Femur (tissue), 1 donor: ENCODE measurements at regions not wholly inside any gene's neighbourhood (a gene's known extent, or its start where the extent isn't known, plus 50 kb on each side); places are given as distances from the start of the nearest gene placed in this dataset.
A peak's percentile ranks its signal among the peaks of the same experiment; 100 is the strongest.

ENCODE experiments used
- DNase-seq: peaks from one replicate; pipeline ENCODE4 v3.0.0-alpha.2; 2017

DNA sequence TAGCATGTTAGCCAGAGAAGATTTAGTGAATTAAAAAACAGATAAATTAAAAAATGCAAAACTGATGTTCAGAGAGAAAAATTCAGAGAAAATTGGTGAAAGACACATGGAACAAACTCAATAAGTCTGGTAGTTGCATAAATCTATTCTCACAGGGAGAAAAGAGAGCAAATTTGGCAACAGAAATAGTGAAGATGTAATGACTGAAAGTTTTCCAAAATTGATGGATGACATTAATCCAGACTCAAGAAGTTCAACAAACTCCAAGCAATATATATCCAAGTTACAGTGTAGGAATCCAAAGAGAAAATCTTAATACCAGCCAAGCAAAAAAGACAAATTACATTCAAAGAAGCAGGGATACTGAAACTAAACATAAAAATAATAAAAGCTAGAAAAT, 302.7 kb upstream of the ARPP21 start:
- no peak for DNase-seq

DNA sequence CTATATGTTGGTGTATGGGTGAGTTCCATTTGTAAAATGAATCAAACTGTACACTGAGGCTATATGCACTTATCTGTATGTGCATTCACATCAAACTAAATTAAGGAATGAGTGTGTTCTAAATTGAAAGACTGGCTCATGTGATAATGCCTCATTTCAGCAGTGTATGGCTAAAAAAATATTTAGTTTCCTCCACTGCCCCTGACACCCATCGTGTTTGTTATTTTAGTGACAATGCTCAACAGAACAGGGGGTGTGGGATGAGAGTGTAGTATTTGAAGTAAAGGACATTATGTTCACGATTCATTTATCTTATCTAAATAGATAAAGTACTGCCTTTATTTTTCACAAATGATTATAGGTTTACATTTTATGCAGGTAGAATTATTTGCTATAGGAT, 301.1 kb upstream of the ARPP21 start:
- DNase-seq = no peak

DNA sequence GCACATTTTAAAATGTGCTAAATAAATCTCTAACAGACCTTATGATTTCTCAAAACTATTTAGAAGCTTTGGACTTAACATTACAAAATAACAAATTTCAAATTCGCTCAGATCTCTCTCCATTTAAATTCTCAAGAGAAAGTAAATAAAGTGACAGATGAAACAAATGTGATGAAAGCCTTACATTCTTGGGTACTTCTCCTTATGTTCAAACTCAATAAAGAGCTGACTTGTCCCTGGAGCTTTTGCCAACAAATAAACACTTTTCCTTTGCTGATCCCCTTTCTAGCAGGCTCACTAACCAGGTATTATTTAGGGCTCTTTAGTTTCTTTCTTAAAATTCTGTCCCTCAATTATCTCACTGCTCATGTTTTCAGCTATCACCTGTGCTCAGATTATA, 259.1 kb upstream of the ARPP21 start:
- no peak for DNase-seq

DNA sequence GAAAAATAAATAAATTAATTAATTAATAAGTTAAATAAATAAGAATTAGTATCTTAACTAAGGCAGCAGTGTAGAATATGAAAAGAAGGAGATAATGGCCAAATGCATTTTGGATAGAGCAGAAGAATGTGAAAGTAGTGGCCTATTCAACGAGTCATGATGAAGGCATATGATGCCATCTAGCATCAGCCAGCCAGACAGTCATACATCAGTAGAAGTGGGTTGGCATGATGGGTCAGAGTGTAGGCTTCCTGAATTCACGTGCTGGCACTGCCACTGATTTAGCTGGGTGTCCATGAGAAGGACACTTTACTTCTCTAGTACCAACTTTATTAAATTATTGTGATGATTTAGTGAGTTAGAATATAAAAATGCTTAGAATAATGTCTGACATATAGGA, 256.1 kb upstream of the ARPP21 start:
- no peak for DNase-seq

DNA sequence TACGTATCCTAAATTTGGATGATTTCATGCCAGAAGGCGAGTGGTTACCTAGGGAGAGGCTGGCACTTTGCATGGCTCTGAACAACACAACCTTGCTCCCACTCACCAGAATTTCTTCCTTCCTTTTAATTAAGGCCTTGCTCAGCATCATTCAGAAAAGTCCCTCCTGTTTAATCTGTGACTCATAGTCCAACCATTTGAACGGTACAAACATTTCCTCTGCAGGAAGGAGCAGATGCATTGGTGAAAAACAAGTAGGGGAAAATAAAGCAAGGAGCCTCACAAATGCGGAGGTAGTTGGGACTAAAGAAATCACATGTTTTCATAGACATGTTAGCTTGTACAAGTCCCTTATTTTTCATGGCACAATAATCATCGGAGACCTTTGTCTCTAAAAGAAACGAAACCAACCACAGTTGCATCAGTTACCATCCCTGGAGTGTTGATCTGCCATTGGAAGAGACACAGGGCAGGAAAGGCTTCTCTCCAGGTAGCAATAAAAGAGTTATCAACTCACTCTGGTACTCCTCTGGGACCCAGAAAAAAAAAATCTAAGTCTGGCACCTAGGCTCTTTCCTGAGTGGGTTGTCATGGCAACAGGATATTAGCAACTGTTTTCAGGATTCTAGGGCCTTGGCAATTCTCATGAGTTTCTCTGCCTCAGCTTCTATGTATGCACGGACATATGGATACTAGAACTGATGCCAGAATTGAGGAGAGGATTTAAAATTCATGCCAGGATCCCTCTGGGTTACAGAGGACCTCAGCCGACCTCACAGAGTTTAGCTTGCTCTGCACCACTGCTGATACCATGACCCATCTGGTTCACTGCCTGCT, 255.4 kb upstream of the ARPP21 start:
- no peak for DNase-seq

DNA sequence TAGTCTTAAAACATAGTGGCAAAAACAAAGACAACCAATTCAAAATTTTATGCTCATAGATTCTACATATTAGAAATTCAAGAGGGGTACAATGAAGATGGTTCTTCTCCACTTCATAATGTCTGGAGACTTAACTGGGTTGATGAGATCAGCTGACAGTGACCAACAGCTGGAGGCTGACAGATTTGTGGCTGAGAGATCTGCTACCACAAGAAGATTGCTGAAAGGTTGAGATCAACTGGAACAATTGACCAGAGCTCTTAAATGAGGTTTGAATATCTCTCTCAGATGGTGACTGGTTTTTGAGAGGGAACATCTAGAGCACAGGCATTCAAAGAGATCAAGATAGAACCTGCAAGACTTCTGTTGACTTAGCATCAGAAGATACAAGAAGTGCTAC, 254.1 kb upstream of the ARPP21 start:
- no peak for DNase-seq

DNA sequence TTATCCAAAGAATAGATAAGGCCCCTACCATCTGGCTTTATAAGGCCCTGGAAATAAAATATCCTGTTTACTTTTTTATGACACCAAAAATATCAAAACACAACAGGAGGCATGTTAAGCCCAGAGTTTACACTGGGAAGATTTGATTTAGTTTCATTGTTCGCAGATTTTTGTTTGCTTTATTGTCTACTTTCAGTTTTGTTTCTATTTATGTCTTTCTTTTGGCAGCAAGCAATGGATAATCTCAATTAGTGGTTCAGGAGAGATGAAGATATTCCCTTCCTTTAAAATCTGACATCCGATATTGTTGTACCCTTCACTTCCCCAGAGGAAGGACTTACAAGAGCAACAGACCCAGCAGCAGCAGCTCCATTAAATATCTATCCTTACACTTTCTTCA, 249.4 kb upstream of the ARPP21 start:
- no peak for DNase-seq

DNA sequence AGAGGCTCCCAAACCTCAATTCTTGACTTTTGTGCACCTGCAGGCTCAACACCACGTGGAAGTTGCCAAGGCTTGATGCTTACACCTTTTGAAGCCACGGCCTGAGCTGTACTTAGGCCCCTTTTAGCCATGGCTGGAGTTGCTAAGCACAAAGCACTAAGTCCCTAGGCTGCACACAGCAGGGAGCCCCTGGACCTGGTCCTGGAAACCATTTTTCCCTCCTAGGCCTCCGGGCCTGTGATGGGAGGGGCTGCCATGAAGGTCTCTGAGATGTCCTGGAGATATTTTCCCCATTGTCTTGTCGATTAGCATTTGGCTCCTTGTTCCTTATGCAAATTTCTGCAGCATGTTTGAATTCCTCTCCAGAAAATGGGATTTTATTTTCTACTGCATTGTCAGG, 247.1 kb upstream of the ARPP21 start:
- no peak for DNase-seq

DNA sequence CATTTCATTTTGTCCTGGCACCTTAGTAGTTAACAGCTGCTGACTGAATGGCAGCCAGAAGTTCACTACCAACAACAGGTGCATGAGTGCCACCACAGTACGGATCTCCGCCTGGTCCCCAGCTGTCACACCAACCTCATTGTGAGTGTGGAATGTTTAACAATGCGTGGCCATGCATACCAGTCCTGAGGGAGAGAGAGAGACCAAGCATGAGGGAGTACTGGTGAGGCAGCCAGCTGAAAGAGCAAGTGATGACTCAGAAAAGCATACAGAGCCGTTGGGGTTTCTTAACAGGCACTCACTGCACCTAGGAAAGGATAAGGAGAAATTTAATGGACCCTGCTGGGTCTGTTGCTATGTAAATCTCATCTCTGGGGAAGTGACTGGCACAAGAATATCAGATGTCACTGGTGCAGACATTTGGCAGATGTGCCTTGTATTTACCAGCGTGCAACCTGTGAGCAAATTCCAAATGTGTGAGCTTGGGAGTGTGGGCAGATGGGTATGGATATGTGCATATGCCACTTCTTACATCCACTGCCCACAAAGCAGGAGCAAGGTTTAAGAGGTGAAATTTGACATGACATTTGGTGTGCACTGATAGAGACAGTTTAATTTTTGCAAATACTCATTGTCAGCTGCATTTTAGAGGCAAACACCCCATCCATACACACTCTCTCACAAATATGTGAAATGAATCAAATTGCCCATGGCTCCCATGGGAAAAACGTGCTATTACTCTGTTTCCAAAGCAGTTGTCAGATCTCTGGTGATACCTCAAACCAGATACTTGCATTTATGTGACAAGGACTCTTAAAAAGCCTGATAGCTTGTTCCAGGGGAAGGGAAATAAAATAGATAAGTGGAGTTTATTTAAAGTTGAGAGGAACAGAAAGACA, 245.2 kb upstream of the ARPP21 start:
- peak; percentile 71 for DNase-seq

DNA sequence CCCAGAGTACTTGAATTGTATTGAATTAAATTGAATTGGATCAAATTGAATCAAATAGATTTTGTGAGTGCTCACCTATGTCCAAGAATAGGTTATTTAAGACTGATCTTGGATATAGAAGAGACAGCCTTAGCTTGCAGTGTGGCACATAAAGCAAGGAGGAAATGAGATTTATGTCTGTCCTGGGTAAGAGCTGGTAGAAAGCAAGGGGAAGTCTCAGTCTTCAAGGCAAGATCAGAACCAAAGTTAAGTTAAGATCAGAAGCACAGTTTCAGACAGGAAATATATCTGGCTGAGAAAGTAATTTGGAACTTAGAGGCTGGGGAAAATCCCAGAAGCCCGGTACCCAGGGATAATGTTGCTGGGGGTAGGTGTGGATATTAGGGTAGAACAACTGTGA, 244.4 kb upstream of the ARPP21 start:
- DNase-seq = no peak

DNA sequence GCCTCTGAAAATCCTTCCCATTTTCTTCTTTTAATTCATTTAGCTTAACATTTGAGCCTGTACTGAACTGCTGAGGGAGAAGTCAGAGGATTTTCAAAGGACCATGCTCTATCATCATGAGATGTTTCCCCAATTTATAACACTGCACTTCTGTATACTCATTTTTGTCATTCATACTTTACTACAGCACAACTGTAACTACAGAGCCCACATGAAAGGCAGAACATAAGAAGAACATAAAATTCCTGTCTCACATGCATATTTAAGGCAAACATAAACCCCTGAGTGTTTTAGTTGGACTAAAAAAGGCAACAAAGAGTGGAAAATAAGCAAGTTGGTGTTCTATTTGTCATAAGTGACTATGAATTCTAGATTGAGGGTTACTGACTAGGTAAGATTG, 237.7 kb upstream of the ARPP21 start:
- no peak for DNase-seq

DNA sequence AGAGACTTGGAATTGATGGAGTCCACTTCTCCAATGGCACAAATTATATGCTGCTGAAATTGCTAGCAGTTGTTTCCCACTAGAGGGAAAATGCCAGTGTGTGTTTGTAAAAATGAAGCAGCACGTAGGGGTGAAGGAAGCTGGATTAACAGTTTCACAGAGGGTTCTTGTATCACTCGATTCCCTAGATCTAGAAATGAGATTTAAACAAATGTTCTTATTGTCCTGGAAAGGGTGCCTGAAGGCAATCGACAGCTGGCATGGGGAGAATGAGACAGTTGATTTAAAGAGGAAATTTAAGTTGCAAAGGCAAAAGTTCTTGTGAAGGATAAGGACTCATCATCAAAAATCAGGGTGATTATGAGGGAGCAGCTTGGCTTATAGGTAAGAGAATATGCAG, 234.8 kb upstream of the ARPP21 start:
- DNase-seq = no peak

DNA sequence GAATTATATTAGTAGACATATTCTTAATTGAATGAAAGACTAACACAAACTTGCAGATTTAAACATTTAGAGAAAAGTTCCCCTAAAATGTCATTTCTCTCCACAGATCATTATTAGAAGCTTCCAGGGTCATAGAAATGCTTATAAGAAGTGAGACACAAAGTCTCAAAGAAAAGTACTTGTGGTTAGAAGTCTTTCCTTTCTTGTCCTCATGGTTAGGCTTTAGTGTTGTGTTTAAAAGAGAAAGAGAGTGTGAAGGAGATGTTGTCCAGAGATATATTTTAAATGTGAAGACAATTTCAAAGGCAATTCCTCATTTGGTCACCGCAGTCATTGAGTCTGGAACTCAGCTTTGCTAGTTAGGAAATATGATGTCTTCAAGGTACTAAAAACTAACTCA, 230.4 kb upstream of the ARPP21 start:
- no peak for DNase-seq

DNA sequence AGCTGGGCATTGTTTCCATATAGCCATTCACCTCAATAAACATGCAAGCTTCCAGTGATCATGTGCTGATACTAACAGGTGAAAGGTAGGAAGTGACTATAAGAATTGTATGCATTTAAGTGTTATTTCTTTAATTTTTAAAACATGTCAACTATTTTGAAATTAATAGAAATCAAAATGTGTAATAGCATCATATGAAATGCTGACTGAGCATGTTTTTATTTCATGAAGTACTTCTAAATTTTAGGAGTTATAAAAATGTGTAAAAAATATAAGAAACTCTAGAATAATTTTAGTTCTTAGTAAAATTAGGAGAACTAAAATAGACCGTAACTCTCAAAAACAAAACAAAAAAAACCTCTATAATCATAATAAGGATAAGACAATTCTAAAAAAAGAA, 229.3 kb upstream of the ARPP21 start:
- DNase-seq = no peak

DNA sequence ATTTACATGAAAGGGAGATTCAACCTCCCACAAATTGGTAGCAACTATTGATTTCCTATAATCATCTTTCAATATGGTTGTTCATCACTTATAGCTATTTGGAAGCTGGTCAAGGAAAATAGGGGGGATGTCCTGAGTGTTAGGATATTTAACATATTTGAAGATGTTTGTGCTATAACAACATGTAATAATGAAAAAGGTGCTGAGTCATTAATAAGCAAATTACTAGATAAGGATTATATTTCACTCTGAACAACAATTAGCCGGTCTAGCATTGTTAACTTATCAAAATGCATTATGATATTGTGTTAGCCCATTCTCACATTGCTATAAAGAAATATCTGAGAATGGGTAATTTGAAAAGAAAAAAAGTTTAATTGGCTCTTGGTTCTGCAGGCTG, 225.8 kb upstream of the ARPP21 start:
- no peak for DNase-seq

DNA sequence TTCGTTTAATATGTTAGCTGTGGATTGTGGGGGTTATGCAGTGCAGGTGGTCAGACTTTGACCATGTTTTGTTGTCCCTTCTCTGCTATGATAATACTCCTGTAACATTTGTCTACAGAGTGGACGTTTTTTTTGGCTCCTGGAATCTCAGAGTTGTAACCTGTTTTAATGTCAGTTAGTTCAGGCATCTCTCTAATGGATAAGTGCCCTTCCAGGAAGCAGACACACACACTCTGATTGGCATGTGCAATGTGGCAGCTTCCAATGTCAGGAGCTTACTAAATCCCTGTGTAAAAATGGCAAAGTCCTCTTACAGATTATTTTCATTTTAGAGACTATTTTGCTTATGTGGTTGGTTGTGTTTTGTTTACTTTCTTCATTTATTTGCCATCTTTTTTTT, 222.2 kb upstream of the ARPP21 start:
- DNase-seq = no peak

DNA sequence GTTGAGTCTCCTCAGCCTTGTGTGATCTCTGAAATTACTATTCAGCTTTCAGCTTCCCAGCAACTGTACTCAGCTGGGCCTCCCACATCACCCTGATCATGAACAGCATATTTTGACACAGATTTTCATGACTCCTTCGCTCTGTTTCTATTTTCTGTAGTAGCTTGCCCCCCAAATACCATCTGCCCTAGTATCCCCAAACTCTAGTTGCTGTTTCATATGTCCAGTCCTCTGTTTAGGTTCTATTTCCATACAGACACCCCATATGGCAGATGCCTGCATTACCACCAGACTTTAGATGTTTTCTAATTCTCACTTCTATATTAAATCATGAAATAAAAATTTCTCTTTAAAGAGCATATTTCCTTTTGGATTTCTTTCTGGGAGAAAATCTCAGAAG, 217.2 kb upstream of the ARPP21 start:
- DNase-seq = no peak

DNA sequence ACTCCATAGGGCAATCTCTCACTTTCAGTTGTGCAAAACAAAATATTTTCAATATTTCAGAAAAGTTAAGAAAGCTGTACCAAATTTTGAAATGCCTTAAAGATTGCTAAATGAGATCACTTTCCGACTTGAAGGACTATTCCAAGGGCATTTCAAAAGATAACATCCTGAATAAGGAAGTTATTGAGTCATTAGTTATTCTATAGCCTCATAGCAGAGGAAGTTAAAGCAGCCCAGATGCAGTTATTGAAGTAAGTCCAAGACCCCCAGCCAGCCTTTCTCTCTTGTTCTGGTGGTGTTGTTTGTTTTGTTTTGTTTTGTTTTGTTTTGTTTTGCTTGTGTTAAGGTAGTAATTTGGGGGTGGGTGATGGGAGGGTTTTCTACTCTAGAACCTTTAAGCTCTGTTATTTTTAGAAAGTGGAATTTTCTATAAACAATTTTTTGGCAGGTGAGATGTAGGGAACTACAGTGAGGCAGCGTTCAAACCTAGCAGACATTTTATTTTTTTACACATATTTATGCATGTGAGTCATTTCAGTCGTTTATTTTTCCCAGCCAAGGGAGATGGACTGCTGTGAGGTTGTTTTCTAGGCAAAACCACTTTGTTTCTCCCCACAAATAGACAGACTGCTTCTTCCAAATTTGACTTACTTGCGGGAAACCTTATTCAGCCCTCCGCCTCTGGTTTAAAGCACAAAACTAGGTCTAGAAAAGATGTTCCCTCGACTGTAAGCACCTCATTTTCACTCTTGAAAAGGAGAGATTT, 216.3 kb upstream of the ARPP21 start:
- no peak for DNase-seq

DNA sequence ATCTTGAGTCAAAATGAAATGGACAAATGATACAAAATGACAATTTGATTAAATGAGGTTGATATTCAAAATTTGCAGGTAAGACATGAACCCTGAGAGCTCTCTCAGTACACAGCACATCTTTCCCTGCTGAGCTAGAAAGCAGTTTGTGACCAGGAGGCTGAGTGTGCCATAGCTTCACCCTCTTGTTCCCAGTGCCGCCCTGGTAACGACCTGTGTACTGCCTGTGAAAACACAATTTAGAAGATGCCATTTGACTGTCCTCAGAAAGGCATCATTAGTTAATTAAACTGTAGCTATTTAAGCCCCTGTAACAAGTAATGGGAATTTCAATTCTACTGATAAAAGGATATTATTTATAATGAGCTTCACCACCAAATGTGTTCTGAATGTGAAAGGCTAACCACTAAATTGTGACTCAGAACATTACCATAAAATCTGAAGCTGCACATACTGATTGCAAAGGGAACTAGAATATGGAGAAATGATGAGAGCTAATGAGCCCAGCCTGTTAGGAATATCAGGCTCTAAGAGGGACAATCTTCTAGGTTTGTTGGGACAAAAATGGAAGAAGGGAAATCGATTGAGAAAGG, 212.9 kb upstream of the ARPP21 start:
- DNase-seq = no peak

DNA sequence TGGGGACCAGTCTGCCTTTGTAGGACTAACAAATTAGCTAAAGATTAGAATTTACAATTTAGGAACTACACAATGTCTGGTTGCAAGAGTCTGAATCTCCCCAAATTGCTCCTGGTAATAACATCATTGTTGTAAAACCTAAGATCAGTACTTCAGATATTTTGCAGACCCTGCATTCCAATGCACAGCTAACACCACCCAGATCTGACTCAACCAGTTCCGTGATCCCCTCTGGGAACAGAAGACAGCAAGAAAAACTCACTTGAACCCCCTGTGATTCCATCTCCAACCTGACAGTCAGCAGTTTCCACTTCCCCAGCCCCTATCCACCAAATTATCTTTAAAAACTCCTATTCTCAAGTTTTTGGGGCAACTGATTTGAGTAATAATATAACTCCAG, 201.9 kb upstream of the ARPP21 start:
- no peak for DNase-seq

DNA sequence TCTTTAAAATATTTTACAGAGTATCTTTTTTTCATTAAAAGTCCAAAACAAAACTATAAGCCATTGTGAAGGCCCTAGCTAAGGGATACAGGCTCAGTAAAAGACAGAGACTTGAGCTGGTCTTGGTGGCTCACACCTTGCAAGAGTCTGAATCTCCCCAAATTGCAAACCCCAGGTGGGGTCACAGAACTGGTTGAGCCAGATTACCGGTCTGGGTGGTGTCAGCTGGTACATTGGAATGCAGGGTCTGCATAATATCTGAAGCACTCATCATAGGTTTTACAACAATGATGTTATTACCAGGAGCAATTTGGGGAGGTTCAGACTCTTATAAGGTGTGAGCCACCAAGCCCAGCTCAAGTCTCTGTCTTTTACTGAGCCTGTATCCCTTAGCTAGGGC, 201.2 kb upstream of the ARPP21 start:
- no peak for DNase-seq

DNA sequence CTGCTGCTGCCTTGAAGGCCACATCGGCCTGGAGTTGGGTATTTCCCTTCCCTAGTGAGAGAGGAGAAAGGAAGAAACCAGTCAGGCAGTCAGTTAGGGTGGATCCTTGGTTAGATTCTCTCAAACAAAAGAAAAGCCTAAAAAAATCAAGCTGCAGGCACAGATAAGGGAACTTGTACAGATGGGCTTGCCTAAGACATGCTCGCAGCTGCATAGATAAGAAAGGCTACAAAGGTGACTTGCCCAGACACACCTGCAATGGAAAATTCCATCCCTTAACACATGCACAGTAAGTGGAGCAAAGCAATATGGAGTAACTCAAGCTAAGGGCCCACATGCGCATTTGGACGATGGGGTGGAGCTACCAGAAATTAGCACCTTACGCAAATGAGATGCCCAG, 199.7 kb upstream of the ARPP21 start:
- no peak for DNase-seq

DNA sequence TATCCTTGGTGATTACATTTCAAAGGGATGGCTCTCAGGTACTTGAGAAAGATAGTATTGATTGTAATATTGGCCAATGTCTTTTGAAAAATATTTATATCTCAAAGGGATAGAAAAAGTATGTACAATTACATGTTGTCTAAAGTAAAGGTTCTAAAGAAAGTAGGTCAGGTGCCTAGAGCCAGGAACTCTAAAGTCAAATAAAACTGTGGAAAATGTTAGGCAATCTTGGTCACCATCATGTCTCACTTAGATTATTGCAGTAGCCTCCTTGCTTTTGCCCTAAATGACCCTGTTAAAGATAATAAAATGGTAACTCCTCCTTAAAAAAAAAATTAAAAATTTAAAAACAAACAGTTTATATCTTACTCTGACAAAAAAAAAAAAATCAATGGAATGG, 198.5 kb upstream of the ARPP21 start:
- DNase-seq = no peak
